Activated CD4-positive, alpha-beta T cell treated with anti-CD3 and anti-CD28 coated beads for 24 hours (primary cell): ENCODE measurements at regions not wholly inside any gene's neighbourhood (a gene's known extent, or its start where the extent isn't known, plus 50 kb on each side); places are given as distances from the start of the nearest gene placed in this dataset.
"Not testable (repeated sequence)": the region's sequence is repeated elsewhere in the genome, so short reads cannot be mapped to it uniquely, and the experiment has no call there.

Source experiments
- DNase-seq, 2 donors: peaks; one replicate each; pipeline ENCODE4 v3.0.0-alpha.2; 2020; ENCODE audit warnings: low read depth in 2 of 2

GRCh38 chr2:7674606-7675005, 757.4 kb downstream of the RNF144A start:
- no peak for DNase-seq

GRCh38 chr2:7676714-7677113, 759.5 kb downstream of the RNF144A start:
- no peak for DNase-seq

DNA sequence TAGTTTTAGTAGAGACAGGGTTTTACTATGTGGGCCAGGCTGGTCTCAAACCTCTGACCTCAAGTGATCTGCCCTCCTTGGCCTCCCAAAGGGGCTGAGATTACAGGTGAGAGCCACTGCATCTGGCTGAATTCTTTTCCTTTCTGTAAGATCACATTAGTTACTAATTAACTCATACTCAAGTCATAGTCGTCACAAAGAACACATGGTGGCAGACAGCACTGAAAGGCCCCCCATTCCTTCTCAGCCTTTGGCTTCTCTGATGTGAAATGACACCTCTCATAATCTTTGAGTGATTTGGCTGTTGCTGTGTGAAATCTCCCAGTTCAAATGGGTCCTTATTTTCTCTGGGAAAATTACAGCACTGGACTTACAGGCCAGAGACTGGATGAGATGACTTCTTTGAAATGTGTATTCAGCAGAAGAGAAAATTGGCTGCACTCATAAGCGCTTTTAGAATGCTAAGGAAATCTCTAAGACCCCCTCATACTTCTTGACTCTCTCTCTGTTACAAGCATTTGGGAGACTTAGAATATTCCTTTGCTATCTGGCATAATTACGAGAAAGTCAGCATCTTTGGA, 764.8 kb downstream of the RNF144A start:
- no peak for DNase-seq

DNA sequence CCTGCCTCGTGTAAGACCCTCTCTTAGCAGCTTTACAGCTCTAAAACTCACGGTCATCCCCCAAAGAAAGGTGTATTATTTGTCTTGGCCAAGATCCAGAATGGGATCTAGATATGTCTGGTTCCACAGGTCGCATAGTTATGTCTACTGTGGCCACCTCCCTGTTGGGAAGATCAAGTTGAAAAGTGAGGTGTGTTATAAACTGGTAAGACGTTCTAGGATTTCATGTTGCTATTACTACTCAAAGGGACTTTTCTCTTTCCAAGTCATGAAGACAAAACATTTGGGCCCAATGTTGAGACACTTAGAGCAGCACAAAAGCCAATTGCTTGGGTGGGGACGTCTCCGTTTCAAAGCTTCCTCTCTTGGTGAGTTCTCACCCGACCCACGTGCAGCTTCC, 766.0 kb downstream of the RNF144A start:
- no peak for DNase-seq

GRCh38 chr2:7683708-7684107, 766.5 kb downstream of the RNF144A start:
- DNase-seq = no peak

DNA sequence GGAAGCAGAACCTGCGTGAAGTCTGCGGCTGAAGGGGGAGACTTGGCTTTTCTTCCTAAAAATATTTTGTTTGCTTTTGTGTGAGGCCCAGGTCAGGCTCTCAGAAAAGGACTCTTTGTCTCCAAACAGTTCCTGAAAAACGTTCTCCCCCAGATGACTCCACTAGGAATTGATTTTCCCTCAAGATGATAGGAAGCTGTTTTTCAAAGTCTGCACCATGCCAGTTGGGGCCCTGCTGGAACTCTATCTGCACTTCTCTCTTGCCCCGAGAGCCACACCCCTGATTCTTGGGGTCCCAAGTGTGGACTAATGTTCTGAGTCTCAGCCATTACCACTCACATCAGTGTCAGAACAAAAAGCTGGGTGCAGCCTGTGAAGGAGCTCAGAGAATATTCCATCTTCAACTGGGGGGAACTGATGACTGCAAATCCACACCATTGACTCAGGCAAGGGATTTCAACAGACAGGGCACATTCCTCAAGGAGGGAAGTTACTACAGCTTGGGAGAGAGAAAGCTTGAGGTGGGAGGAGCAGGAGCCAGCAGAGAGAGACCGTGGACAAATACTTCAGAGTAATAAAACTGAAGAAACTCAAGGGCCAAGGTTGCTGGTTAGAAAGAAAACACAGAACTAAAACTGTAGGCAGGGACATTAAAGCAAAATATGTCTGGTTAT, 768.3 kb downstream of the RNF144A start:
- no peak for DNase-seq

DNA sequence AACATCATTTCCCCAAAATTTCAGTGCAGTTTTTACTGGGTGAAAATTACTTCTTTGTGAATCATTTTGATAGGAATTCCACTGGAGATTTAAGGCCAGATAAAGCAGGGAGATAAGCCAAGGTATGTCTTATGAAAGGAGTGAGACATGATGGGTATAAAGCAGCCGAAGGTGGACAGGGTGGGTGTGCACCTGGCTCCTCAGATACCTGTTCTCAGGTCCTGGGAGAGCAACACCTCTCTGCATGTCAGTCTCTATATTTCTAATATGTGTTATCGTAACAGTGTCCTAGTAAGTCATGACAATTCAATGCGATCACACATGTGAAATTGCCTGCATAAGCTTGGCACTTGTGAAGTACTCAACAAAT, 768.8 kb downstream of the RNF144A start:
- no peak for DNase-seq

- no peak for DNase-seq
Measured at GRCh38 chr2:7691961-7692656, 774.9 kb downstream of the RNF144A start.

DNA sequence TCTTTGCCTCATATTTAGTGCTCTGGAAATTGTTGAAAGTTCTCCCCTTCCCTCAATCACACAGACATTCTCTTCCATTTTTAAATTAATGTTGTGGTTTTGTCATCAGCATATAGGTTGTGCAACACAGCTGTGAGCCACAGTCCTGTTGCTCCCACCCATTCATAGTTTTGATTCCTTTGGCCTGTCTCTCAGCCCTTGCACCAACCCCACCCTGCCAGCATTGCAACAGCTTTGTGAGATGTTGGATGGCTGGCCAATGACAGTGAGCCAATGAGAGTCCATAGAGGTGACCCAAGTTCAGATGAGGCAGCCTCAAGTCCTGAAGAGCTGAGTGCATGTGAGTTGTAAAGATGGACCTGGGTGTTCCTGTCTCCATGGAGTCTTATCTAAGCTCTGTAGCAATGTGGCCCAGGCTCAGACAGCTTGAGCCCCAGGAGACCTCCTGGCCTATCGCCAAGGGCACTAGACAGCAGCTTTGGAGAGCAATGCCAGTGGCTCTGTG, 775.5 kb downstream of the RNF144A start:
- no peak for DNase-seq

GRCh38 chr2:7693246-7694075, 776.2 kb downstream of the RNF144A start:
- DNase-seq = no peak

- DNase-seq = no peak
Measured at GRCh38 chr2:7694076-7694985, 777.1 kb downstream of the RNF144A start.

GRCh38 chr2:7696556-7696955, 779.3 kb downstream of the RNF144A start:
- not testable (repeated sequence) for DNase-seq

DNA sequence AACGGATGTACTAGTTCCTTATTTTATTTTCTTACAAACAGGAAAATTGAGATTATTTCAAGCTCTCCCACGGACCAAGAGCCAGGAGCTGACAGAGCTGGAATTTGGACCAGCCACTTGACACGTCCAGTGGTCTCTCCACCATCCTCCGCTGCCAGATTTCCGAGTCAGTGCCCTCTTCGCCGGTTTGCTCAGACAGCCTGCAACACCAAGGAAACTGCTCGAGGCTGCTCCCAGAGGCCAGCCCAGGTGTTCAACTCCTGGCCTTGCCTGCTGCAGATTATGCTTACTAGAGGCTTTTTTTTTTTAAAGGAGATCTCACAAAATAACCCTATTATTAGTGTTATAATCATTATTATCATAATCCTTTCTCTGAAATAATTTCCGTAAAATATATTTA, 779.8 kb downstream of the RNF144A start:
- DNase-seq = no peak

- DNase-seq = no peak
Measured at GRCh38 chr2:7701791-7702190, 784.6 kb downstream of the RNF144A start.

- DNase-seq = no peak
Measured at GRCh38 chr2:7703048-7703447, 785.8 kb downstream of the RNF144A start.

GRCh38 chr2:7703543-7704144, 786.4 kb downstream of the RNF144A start:
- no peak for DNase-seq

GRCh38 chr2:7704296-7704865, 787.2 kb downstream of the RNF144A start:
- no peak for DNase-seq

GRCh38 chr2:7706791-7707190, 789.6 kb downstream of the RNF144A start:
- no peak for DNase-seq

GRCh38 chr2:7707723-7708122, 790.5 kb downstream of the RNF144A start:
- DNase-seq = no peak

GRCh38 chr2:7709907-7710306, 792.7 kb downstream of the RNF144A start:
- DNase-seq = no peak
